Stomach (tissue), 8 donors: ENCODE measurements at regions not wholly inside any gene's neighbourhood (a gene's known extent, or its start where the extent isn't known, plus 50 kb on each side); places are given as distances from the start of the nearest gene placed in this dataset.

Experiments
- DNase-seq, 2 donors: peaks; one replicate each; pipeline versions ENCODE4 v3.0.0 to v3.0.0-alpha.2; 2013 to 2019
- H3K27ac ChIP-seq, 5 donors: fragments of 200-600 bp in 4 of 5; sonication (generic) in 4 of 5; one replicate each; pipeline ENCODE4 v1.5.1; 2013 to 2019; ENCODE audit warnings: mild to moderate bottlenecking in 1 of 5, moderate library complexity in 1 of 5
- H3K27me3 ChIP-seq, 3 donors: fragments of 200-600 bp; sonication (generic); one replicate each; pipeline ENCODE4 v1.5.1; 2017 to 2019; ENCODE audit warnings: mixed run types in 1 of 3
- H3K36me3 ChIP-seq, 4 donors: fragments of 200-600 bp; sonication (generic); 1 replicate in 3 of 4; 2 replicates in 1 of 4; pipeline ENCODE4 v1.5.1; 2016 to 2019
- H3K4me1 ChIP-seq, 4 donors: fragments of 200-600 bp; sonication (generic); one replicate each; pipeline ENCODE4 v1.5.1; 2016 to 2019
- H3K4me3 ChIP-seq, 4 donors: fragments of 200-600 bp; sonication (generic) in 3 of 4; one replicate each; pipeline ENCODE4 v1.5.1; 2016 to 2019; ENCODE audit warnings: mild to moderate bottlenecking in 1 of 4
- H3K9me3 ChIP-seq, 4 donors: fragments of 200-600 bp; sonication (generic); one replicate each; pipeline ENCODE4 v1.5.1; 2016 to 2019
- CTCF ChIP-seq, 7 experiments: fragments of 450-650 bp in 4 of 7; fragments of 200-600 bp in 3 of 7; sonication (generic) in 3 of 7; IDR thresholded peaks; one replicate each; pipeline ENCODE4 v1.5.1; 2016 to 2019; ENCODE audit warnings: antibody characterized with exemption in 7 of 7, control low read depth in 2 of 7, mild to moderate bottlenecking in 1 of 7
- EP300 ChIP-seq: sonication (generic); formaldehyde crosslinking; IDR thresholded peaks from one replicate; pipeline ENCODE4 v1.6.1; 2017; ENCODE audit warnings: antibody characterized with exemption
- POLR2A ChIP-seq, 4 donors: fragments of 450-650 bp; IDR thresholded peaks; one replicate each; pipeline ENCODE4 v1.6.1; 2016; ENCODE audit warnings: antibody characterized with exemption in 4 of 4, control low read depth in 2 of 4, mild to moderate bottlenecking in 1 of 4, moderate library complexity in 1 of 4
- POLR2AphosphoS5 ChIP-seq, 3 donors: sonication (generic); formaldehyde crosslinking; IDR thresholded peaks; one replicate each; pipeline ENCODE4 v1.6.1; 2016; ENCODE audit warnings: antibody characterized with exemption in 3 of 3
- WGBS, 5 donors: extraction: QIAGEN DNeasy Blood & Tissue Kit in 3 of 5; methylation state at CpG; one replicate each; pipeline versions ENCODE4 v1.1.5 to v1.1.7; 2013 to 2018; 5-methylcytosine and 5-hydroxymethylcytosine counted together
- intact Hi-C: fragments of 100-400 bp; cut with DNase I; formaldehyde crosslinking; loops from one replicate; pipeline ENCODE4 v1.15.1; 2023; ENCODE audit warnings: low total_unique reads
- donor health status: healthy with polysubstance abuse.
- donor health status: Bipolar disorder and iron deficiency.
- donor health status: healthy.

- 54 to 73% (median 62%) methylated on average over 4 of the region's 4 CpGs for WGBS, 5 donors
- DNase-seq = no peak
- intact Hi-C loops = no loop called here
- H3K4me3 ChIP-seq = no peak overlapping the region
- H3K9me3 ChIP-seq = no peaks in the 10 kb centered on the region
- H3K27ac ChIP-seq = no peak overlapping the region
- H3K36me3 ChIP-seq = no peaks in the 10 kb centered on the region
- no peaks in the 10 kb centered on the region for H3K4me1 ChIP-seq
- no peaks in the 10 kb centered on the region for H3K27me3 ChIP-seq
- TF ChIP-seq POLR2A (IDR thresholded peaks at IDR 0.05) (no peak), EP300 (no peak), CTCF (IDR thresholded peaks at IDR 0.05) (no peak), POLR2AphosphoS5 (IDR thresholded peaks at IDR 0.05) (no peak)
Observed at GRCh38 chr1:217004776-217005436, 281.7 kb upstream of the ESRRG start.

- WGBS, 5 donors = 80 to 93% (median 81%) methylated on average over 1 of the region's 1 CpG
- no peak for DNase-seq
- H3K4me3 ChIP-seq = no peak overlapping the region
- intact Hi-C loops = no loop called here
- H3K36me3 ChIP-seq = no peaks in the 10 kb centered on the region
- TF ChIP-seq POLR2AphosphoS5 (IDR thresholded peaks at IDR 0.05) = no peak
- TF ChIP-seq EP300 = no peak
- TF ChIP-seq POLR2A (IDR thresholded peaks at IDR 0.05) = no peak
- no peak for TF ChIP-seq CTCF (IDR thresholded peaks at IDR 0.05)
- H3K27ac ChIP-seq = no peak overlapping the region
- H3K9me3 ChIP-seq = no peaks in the 10 kb centered on the region
- no peaks in the 10 kb centered on the region for H3K27me3 ChIP-seq
- no peaks in the 10 kb centered on the region for H3K4me1 ChIP-seq
Observed at GRCh38 chr1:217003355-217003754, 280.1 kb upstream of the ESRRG start.

- intact Hi-C loops = no loop called here
- TF ChIP-seq POLR2A (IDR thresholded peaks at IDR 0.05) = no peak
- no peak for TF ChIP-seq EP300
- no peak for TF ChIP-seq CTCF (IDR thresholded peaks at IDR 0.05)
- TF ChIP-seq POLR2AphosphoS5 (IDR thresholded peaks at IDR 0.05) = no peak
- no peak overlapping the region for H3K27ac ChIP-seq
- H3K36me3 ChIP-seq = no peaks in the 10 kb centered on the region
- no peaks in the 10 kb centered on the region for H3K4me1 ChIP-seq
- no peak for DNase-seq
- no peak overlapping the region for H3K4me3 ChIP-seq
- no peaks in the 10 kb centered on the region for H3K9me3 ChIP-seq
- no peaks in the 10 kb centered on the region for H3K27me3 ChIP-seq
- WGBS, 5 donors = 80 to 88% (median 83%) methylated on average over 1 of the region's 1 CpG
Observed at GRCh38 chr1:216997831-216998230, 274.6 kb upstream of the ESRRG start.

GRCh38 chr1:216997069-216997468 lies 273.8 kb upstream of the ESRRG start:
- H3K9me3 ChIP-seq = no peaks in the 10 kb centered on the region
- 56 to 64% (median 60%) methylated on average over 3 of the region's 3 CpGs for WGBS, 5 donors

More at GRCh38 chr1:216997069-216997468, 273.8 kb upstream of the ESRRG start:
- Histone ChIP-seq H3K4me1 (no peaks in the 10 kb centered on the region), H3K36me3 (no peaks in the 10 kb centered on the region), H3K27me3 (no peaks in the 10 kb centered on the region), H3K4me3 (no peak overlapping the region), H3K27ac (no peak overlapping the region)
- TF ChIP-seq EP300 = no peak
- no peak for TF ChIP-seq POLR2A (IDR thresholded peaks at IDR 0.05)
- TF ChIP-seq POLR2AphosphoS5 (IDR thresholded peaks at IDR 0.05) = no peak
- no peak for TF ChIP-seq CTCF (IDR thresholded peaks at IDR 0.05)
- intact Hi-C loops = no loop called here
- DNase-seq = no peak
